Suprapubic skin (tissue), 4 donors: ENCODE measurements at regions not wholly inside any gene's neighbourhood (a gene's known extent, or its start where the extent isn't known, plus 50 kb on each side); places are given as distances from the start of the nearest gene placed in this dataset.

ENCODE experiments used
- EP300 ChIP-seq: sonication (generic); formaldehyde crosslinking; IDR thresholded peaks from one replicate; pipeline ENCODE4 v1.6.1; 2017; ENCODE audit warnings: antibody characterized with exemption
- POLR2A ChIP-seq, 2 donors: fragments of 450-650 bp; IDR thresholded peaks; one replicate each; pipeline ENCODE4 v1.6.1; 2017; ENCODE audit warnings: antibody characterized with exemption in 2 of 2, mild to moderate bottlenecking in 2 of 2, moderate library complexity in 2 of 2
- POLR2AphosphoS5 ChIP-seq, 3 donors: sonication (generic); formaldehyde crosslinking; IDR thresholded peaks; one replicate each; pipeline ENCODE4 v1.6.1; 2017; ENCODE audit warnings: antibody characterized with exemption in 3 of 3
- TF ChIP-seq, protein P1 (sequence below), 2 donors: fragments of 200-600 bp in 1 of 2; fragments of 450-650 bp in 1 of 2; sonication (generic) in 1 of 2; IDR thresholded peaks; one replicate each; pipeline ENCODE4 v1.5.1; 2016 to 2019; ENCODE audit warnings: antibody characterized with exemption in 2 of 2, mild to moderate bottlenecking in 1 of 2, moderate library complexity in 1 of 2

DNA sequence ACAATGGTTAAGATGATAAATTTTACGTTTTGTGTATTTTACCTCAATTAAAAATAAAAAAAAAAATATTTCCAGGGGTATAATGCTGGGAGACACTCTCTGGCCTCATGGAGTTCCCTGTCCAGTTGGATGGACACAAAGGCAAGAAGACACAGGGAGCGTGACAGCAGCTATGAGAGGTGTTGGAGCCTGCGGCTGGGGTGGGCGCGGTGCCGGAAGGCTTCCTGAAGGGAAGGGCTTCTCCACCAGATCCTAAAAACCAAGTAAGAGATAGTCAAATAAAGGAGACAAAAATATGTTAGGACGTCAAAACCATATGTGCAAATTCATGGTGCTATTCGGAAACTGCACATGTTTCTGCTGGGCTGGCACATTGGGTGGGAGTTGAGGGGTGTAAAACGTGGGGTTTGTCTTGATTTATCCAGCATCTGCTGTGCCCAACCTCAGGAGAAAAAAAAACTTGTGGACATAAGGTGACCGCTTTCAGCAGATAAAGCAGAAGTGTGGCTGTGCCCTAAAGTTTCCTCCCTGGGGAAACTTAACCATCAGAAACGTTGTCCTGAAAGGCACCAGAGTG is 467.6 kb downstream of the RNF144A start:
- TF ChIP-seq, protein P1, sequence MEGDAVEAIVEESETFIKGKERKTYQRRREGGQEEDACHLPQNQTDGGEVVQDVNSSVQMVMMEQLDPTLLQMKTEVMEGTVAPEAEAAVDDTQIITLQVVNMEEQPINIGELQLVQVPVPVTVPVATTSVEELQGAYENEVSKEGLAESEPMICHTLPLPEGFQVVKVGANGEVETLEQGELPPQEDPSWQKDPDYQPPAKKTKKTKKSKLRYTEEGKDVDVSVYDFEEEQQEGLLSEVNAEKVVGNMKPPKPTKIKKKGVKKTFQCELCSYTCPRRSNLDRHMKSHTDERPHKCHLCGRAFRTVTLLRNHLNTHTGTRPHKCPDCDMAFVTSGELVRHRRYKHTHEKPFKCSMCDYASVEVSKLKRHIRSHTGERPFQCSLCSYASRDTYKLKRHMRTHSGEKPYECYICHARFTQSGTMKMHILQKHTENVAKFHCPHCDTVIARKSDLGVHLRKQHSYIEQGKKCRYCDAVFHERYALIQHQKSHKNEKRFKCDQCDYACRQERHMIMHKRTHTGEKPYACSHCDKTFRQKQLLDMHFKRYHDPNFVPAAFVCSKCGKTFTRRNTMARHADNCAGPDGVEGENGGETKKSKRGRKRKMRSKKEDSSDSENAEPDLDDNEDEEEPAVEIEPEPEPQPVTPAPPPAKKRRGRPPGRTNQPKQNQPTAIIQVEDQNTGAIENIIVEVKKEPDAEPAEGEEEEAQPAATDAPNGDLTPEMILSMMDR (IDR thresholded peaks at IDR 0.05): no peak
- TF ChIP-seq POLR2AphosphoS5 (IDR thresholded peaks at IDR 0.05) (no peak), POLR2A (IDR thresholded peaks at IDR 0.05) (no peak), EP300 (no peak)
